Neural progenitor cell (in vitro differentiated cells): ENCODE measurements at regions not wholly inside any gene's neighbourhood (a gene's known extent, or its start where the extent isn't known, plus 50 kb on each side); places are given as distances from the start of the nearest gene placed in this dataset.

Source experiments
- DNase-seq: peaks from one replicate; pipeline ENCODE4 v3.0.0-alpha.2; 2016; ENCODE audit warnings: low spot score
- H2AFZ ChIP-seq: fragments of 200-600 bp; sonication (generic); replicated peaks from 2 replicates; pipeline ENCODE4 v1.6.1; 2016; ENCODE audit warnings: antibody characterized with exemption
- H3F3A ChIP-seq: fragments of 200-600 bp; sonication (generic); 2 replicates; pipeline ENCODE4 v1.6.1; 2016; ENCODE audit warnings: antibody characterized with exemption, low read depth
- H3K27ac ChIP-seq: fragments of 200-600 bp; sonication (generic); 2 replicates; pipeline ENCODE4 v1.5.1; 2016; ENCODE audit warnings: mild to moderate bottlenecking
- H3K27me3 ChIP-seq: fragments of 200-600 bp; sonication (generic); 2 replicates; pipeline ENCODE4 v1.6.1; 2016; ENCODE audit warnings: mild to moderate bottlenecking, moderate library complexity
- H3K36me3 ChIP-seq: fragments of 200-600 bp; sonication (generic); 2 replicates; pipeline ENCODE4 v1.5.1; 2016
- H3K4me1 ChIP-seq: fragments of 200-600 bp; sonication (generic); 2 replicates; pipeline ENCODE4 v1.6.1; 2016; ENCODE audit warnings: mixed run types
- H3K4me2 ChIP-seq: fragments of 200-600 bp; sonication (generic); 2 replicates; pipeline ENCODE4 v1.6.1; 2016
- H3K4me3 ChIP-seq: fragments of 200-600 bp; sonication (generic); 2 replicates; pipeline ENCODE4 v1.5.1; 2016
- H3K79me2 ChIP-seq: fragments of 200-600 bp; sonication (generic); 2 replicates; pipeline ENCODE4 v1.6.1; 2016; ENCODE audit warnings: low read depth
- H3K9ac ChIP-seq: fragments of 200-600 bp; sonication (generic); 2 replicates; pipeline ENCODE4 v1.6.1; 2016
- H3K9me3 ChIP-seq: fragments of 200-600 bp; sonication (generic); 2 replicates; pipeline ENCODE4 v1.5.1; 2016; ENCODE audit warnings: low read depth
- H4K20me1 ChIP-seq: fragments of 200-600 bp; sonication (generic); 2 replicates; pipeline ENCODE4 v1.6.1; 2016; ENCODE audit warnings: low read depth
- H3K27ac Mint-ChIP-seq: 3 replicates; pipeline ENCODE4 v1.8.0; 2021; ENCODE audit warnings: mixed read lengths
- H3K27me3 Mint-ChIP-seq: 2 replicates; pipeline ENCODE4 v1.8.0; 2022; ENCODE audit warnings: low read depth, mild to moderate bottlenecking, inconsistent platforms, moderate library complexity, mixed read lengths; ENCODE audit not compliant: insufficient read depth
- H3K36me3 Mint-ChIP-seq: 3 replicates; pipeline ENCODE4 v1.8.0; 2021; ENCODE audit warnings: mixed read lengths
- H3K4me1 Mint-ChIP-seq: 3 replicates; pipeline ENCODE4 v1.8.0; 2021; ENCODE audit warnings: mixed read lengths
- H3K4me3 Mint-ChIP-seq: 3 replicates; pipeline ENCODE4 v1.8.0; 2021; ENCODE audit warnings: mild to moderate bottlenecking, moderate library complexity, mixed read lengths
- H3K9me3 Mint-ChIP-seq: 3 replicates; pipeline ENCODE4 v1.8.0; 2020; ENCODE audit warnings: mixed read lengths
- EZH2 ChIP-seq: fragments of 200-600 bp; sonication (generic); IDR thresholded peaks from 2 replicates; pipeline ENCODE4 v1.6.1; 2017; ENCODE audit warnings: antibody characterized with exemption, mild to moderate bottlenecking, moderate library complexity
- EZH2phosphoT487 ChIP-seq: fragments of 200-600 bp; sonication (generic); IDR thresholded peaks from 2 replicates; pipeline ENCODE4 v1.6.1; 2017; ENCODE audit warnings: antibody characterized with exemption
- TF ChIP-seq, protein P1 (sequence below): fragments of 200-600 bp; sonication (generic); IDR thresholded peaks from 2 replicates; pipeline ENCODE4 v1.5.1; 2017; ENCODE audit warnings: antibody characterized with exemption, mild to moderate bottlenecking

DNA sequence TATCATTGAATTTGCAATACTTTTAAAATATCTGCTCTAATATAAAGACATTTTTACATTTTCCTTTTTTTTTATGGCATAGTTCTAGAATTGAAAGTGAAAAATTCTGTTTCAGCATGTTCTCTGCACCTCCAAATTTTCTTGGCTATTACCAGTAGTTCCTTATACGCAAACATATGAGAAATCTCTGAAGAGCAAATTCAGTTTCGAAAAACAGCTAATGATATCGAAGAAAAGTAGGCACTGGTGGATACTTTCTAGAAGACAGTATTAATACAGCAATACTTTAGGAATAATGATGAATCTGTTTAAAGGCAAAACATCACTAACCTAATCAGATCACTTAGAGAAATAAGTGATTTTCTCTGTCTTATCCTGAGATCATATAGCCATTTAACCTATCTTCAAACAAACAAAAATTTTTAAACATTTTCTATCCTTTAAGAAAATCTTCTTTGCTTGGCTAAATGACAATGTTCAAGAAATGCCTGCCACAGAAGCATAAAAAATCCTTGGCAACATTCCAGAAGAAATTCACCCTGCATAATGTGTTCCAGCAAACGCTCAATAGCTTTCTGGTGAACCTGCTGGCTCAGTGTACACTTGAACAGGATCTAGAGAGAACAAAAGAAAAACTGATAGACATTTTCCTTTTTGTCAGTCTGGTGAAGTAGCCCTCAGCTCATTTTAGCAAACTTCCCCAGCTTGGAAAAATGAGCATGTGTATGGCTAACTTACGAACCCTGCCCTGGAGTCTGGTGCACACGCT is 51.2 kb upstream of the KLF3 start:
- no peaks in the 10 kb centered on the region for H3K79me2 ChIP-seq
- no peak overlapping the region for H3K9ac ChIP-seq
- peaks cover 6% of the 10 kb centered on the region for H3K4me1 ChIP-seq
- Mint-ChIP-seq H3K36me3 (peaks cover 7% of the 10 kb centered on the region), H3K27me3 (peaks cover 3% of the 10 kb centered on the region), H3K4me3 (no peak overlapping the region), H3K4me1 (peaks cover 28% of the 10 kb centered on the region), H3K27ac (no peak overlapping the region), H3K9me3 (peaks cover 5% of the 10 kb centered on the region)
- no peaks in the 10 kb centered on the region for H3K9me3 ChIP-seq
- no peaks in the 10 kb centered on the region for H4K20me1 ChIP-seq
- H3F3A ChIP-seq: peaks cover 6% of the 10 kb centered on the region
- no peak overlapping the region for H2AFZ ChIP-seq
- no peak overlapping the region for H3K4me2 ChIP-seq
- no peaks in the 10 kb centered on the region for H3K36me3 ChIP-seq
- no peak overlapping the region for H3K27ac ChIP-seq
- TF ChIP-seq EZH2 (no peak), EZH2phosphoT487 (no peak)
- TF ChIP-seq, protein P1, sequence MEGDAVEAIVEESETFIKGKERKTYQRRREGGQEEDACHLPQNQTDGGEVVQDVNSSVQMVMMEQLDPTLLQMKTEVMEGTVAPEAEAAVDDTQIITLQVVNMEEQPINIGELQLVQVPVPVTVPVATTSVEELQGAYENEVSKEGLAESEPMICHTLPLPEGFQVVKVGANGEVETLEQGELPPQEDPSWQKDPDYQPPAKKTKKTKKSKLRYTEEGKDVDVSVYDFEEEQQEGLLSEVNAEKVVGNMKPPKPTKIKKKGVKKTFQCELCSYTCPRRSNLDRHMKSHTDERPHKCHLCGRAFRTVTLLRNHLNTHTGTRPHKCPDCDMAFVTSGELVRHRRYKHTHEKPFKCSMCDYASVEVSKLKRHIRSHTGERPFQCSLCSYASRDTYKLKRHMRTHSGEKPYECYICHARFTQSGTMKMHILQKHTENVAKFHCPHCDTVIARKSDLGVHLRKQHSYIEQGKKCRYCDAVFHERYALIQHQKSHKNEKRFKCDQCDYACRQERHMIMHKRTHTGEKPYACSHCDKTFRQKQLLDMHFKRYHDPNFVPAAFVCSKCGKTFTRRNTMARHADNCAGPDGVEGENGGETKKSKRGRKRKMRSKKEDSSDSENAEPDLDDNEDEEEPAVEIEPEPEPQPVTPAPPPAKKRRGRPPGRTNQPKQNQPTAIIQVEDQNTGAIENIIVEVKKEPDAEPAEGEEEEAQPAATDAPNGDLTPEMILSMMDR: no peak
- no peaks in the 10 kb centered on the region for H3K27me3 ChIP-seq
- H3K4me3 ChIP-seq: no peak overlapping the region
- DNase-seq: no peak
